ENCODE measurements at regions not wholly inside any gene's neighbourhood (a gene's known extent, or its start where the extent isn't known, plus 50 kb on each side); places are given as distances from the start of the nearest gene placed in this dataset.

- no peak for TF ChIP-seq CTCF (IDR thresholded peaks at IDR 0.05; ENCODE audit: borderline replicate concordance, extremely low read depth, low read length, poor library complexity, severe bottlenecking)
- no peak for TF ChIP-seq EZH2 (IDR thresholded peaks at IDR 0.05; ENCODE audit: borderline replicate concordance, low read depth, low read length, severe bottlenecking)
These were observed 72.7 kb upstream of the SPRED2 start for GRCh38 chr2:65504814-65505697.
